SH-SY5Y (cell line): ENCODE measurements at regions not wholly inside any gene's neighbourhood (a gene's known extent, or its start where the extent isn't known, plus 50 kb on each side); places are given as distances from the start of the nearest gene placed in this dataset.

Experiments
- GATA2 ChIP-seq: IDR thresholded peaks from 2 replicates; pipeline ENCODE4 v1.6.1; 2011; ENCODE audit warnings: mild to moderate bottlenecking, low read depth, low read length
- GATA3 ChIP-seq: IDR thresholded peaks from 2 replicates; pipeline ENCODE4 v1.6.1; 2011; ENCODE audit warnings: low read depth, mild to moderate bottlenecking, low read length, moderate library complexity

GRCh38 chr1:106688446-106688845, 368.0 kb upstream of the PRMT6 start:
- TF ChIP-seq GATA2 (no peak), GATA3 (no peak)

GRCh38 chr1:106698660-106699059, 357.8 kb upstream of the PRMT6 start:
- TF ChIP-seq GATA2 (no peak), GATA3 (no peak)

GRCh38 chr1:106699433-106699832, 357.0 kb upstream of the PRMT6 start:
- TF ChIP-seq GATA3 (no peak), GATA2 (no peak)

GRCh38 chr1:106700211-106700610, 356.3 kb upstream of the PRMT6 start:
- TF ChIP-seq GATA3: no peak
- TF ChIP-seq GATA2: no peak

- TF ChIP-seq GATA3 (no peak), GATA2 (no peak)
These were observed 350.5 kb upstream of the PRMT6 start for GRCh38 chr1:106705971-106706370.

- TF ChIP-seq GATA2 (no peak), GATA3 (no peak)
These were observed 338.9 kb upstream of the PRMT6 start for GRCh38 chr1:106717591-106717990.

GRCh38 chr1:106721790-106722189, 334.7 kb upstream of the PRMT6 start:
- TF ChIP-seq GATA3 (no peak), GATA2 (peak; percentile 46; the same call in 1 of the 2 replicates)

GRCh38 chr1:106722466-106722865, 334.0 kb upstream of the PRMT6 start:
- no peak for TF ChIP-seq GATA2
- TF ChIP-seq GATA3: no peak

GRCh38 chr1:106727171-106727570, 329.3 kb upstream of the PRMT6 start:
- TF ChIP-seq GATA2 (no peak), GATA3 (no peak)

GRCh38 chr1:106746448-106747085, 309.9 kb upstream of the PRMT6 start:
- TF ChIP-seq GATA2 (no peak), GATA3 (peak; percentile 64)

GRCh38 chr1:106747232-106747631, 309.2 kb upstream of the PRMT6 start:
- TF ChIP-seq GATA2 (no peak), GATA3 (no peak)

- TF ChIP-seq GATA2 (no peak), GATA3 (no peak)
These were observed 308.7 kb upstream of the PRMT6 start for GRCh38 chr1:106747791-106748190.

- no peak for TF ChIP-seq GATA2
- TF ChIP-seq GATA3: no peak
These were observed 307.9 kb upstream of the PRMT6 start for GRCh38 chr1:106748606-106749005.

GRCh38 chr1:106749491-106749890, 307.0 kb upstream of the PRMT6 start:
- no peak for TF ChIP-seq GATA2
- peak; percentile 48 for TF ChIP-seq GATA3

- TF ChIP-seq GATA2: no peak
- TF ChIP-seq GATA3: no peak
These were observed 306.6 kb upstream of the PRMT6 start for GRCh38 chr1:106749906-106750305.

- no peak for TF ChIP-seq GATA3
- TF ChIP-seq GATA2: no peak
These were observed 305.5 kb upstream of the PRMT6 start for GRCh38 chr1:106751002-106751401.
